ENCODE measurements at regions not wholly inside any gene's neighbourhood (a gene's known extent, or its start where the extent isn't known, plus 50 kb on each side); places are given as distances from the start of the nearest gene placed in this dataset.

- DNase-seq (ENCODE audit: low spot score) = no peak
These were observed 257.1 kb downstream of the OPA1 start for GRCh38 chr3:193850084-193850619.

- DNase-seq (ENCODE audit: low spot score) = no peak
These were observed 258.4 kb downstream of the OPA1 start for GRCh38 chr3:193851428-193851847.

- DNase-seq (ENCODE audit: low spot score) = no peak
These were observed 259.1 kb downstream of the OPA1 start for GRCh38 chr3:193851941-193852674.

- DNase-seq (ENCODE audit: low spot score) = no peak
These were observed 259.9 kb downstream of the OPA1 start for GRCh38 chr3:193852901-193853300.

- no peak for DNase-seq (ENCODE audit: low spot score)
These were observed 260.7 kb downstream of the OPA1 start for GRCh38 chr3:193853511-193854219.

GRCh38 chr3:193857996-193858395, 265.0 kb downstream of the OPA1 start:
- DNase-seq (ENCODE audit: low spot score) = no peak

GRCh38 chr3:193859195-193859594, 266.2 kb downstream of the OPA1 start:
- no peak for DNase-seq (ENCODE audit: low spot score)

GRCh38 chr3:193861012-193861411, 268.0 kb downstream of the OPA1 start:
- no peak for DNase-seq (ENCODE audit: low spot score)

- no peak for DNase-seq (ENCODE audit: low spot score)
These were observed 269.8 kb downstream of the OPA1 start for GRCh38 chr3:193862843-193863242.

- no peak for DNase-seq (ENCODE audit: low spot score)
These were observed 270.8 kb downstream of the OPA1 start for GRCh38 chr3:193863657-193864357.

- DNase-seq (ENCODE audit: low spot score) = no peak
These were observed 270.6 kb upstream of the HES1 start for GRCh38 chr3:193865339-193865738.

GRCh38 chr3:193865896-193866480, 270.0 kb upstream of the HES1 start:
- no peak for DNase-seq (ENCODE audit: low spot score)

- no peak for DNase-seq (ENCODE audit: low spot score)
These were observed 267.4 kb upstream of the HES1 start for GRCh38 chr3:193868590-193868989.

GRCh38 chr3:193869221-193870201, 266.4 kb upstream of the HES1 start:
- peak; percentile 72 for DNase-seq (ENCODE audit: low spot score)

GRCh38 chr3:193870376-193871219, 265.4 kb upstream of the HES1 start:
- DNase-seq (ENCODE audit: low spot score) = no peak

GRCh38 chr3:193871220-193871485, 264.8 kb upstream of the HES1 start:
- DNase-seq (ENCODE audit: low spot score) = no peak

GRCh38 chr3:193872265-193872753, 263.6 kb upstream of the HES1 start:
- peak; percentile 80 for DNase-seq (ENCODE audit: low spot score)

- no peak for DNase-seq (ENCODE audit: low spot score)
These were observed 262.3 kb upstream of the HES1 start for GRCh38 chr3:193873426-193874201.

- DNase-seq (ENCODE audit: low spot score) = no peak
These were observed 261.4 kb upstream of the HES1 start for GRCh38 chr3:193874512-193874911.

All from RKO (cell line).